GM12891 (cell line): ENCODE measurements at regions not wholly inside any gene's neighbourhood (a gene's known extent, or its start where the extent isn't known, plus 50 kb on each side); places are given as distances from the start of the nearest gene placed in this dataset.

ENCODE experiments used
- POLR2A ChIP-seq: IDR thresholded peaks from 2 replicates; pipeline ENCODE4 v1.6.1; 2011; ENCODE audit warnings: low read depth, low read length, control low read depth
- POLR2AphosphoS5 ChIP-seq: IDR thresholded peaks from 2 replicates; pipeline ENCODE4 v1.6.1; 2011; ENCODE audit warnings: low read depth, low read length, control low read depth
- POU2F2 ChIP-seq: IDR thresholded peaks from 2 replicates; pipeline ENCODE4 v1.6.1; 2011; ENCODE audit warnings: low read depth, mild to moderate bottlenecking, control low read depth, low read length, moderate library complexity
- SPI1 ChIP-seq: IDR thresholded peaks from 2 replicates; pipeline ENCODE4 v1.6.1; 2011; ENCODE audit warnings: low read depth, low read length, control low read depth
- TAF1 ChIP-seq: IDR thresholded peaks from 2 replicates; pipeline ENCODE4 v1.6.1; 2011; ENCODE audit warnings: low read depth, low read length, control low read depth

DNA sequence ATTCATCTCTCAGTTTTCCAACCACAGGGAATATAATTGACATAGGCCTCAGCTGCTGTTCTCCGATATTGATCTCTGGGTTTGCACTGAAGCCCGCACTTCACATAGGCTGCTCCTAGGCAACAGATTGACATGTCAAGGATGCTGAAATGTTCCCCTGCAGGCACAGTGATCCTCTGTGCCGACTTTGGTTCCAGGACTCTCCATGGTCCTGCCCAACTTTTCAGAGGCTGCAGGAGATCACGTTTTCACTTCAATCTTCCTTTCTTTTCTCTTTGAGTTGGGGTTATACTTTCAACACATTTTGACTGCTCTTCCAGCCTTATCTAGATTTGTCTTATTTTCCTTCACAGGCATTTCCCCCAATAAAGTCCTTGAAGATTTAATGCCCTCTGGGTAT, 1361.0 kb downstream of the DSC3 start:
- no peak for TF ChIP-seq POLR2A
- no peak for TF ChIP-seq POLR2AphosphoS5
- no peak for TF ChIP-seq SPI1
- no peak for TF ChIP-seq POU2F2
- no peak for TF ChIP-seq TAF1
